HUDEP-2 (cell line): ENCODE measurements at regions not wholly inside any gene's neighbourhood (a gene's known extent, or its start where the extent isn't known, plus 50 kb on each side); places are given as distances from the start of the nearest gene placed in this dataset.

Experiments
- DNase-seq, 76 experiments: peaks; one replicate each; lab custom pipeline; 2025; ENCODE audit not compliant: unreplicated experiment in 76 of 76; lab: John Stamatoyannopoulos, UW

- no peak for DNase-seq
Observed at GRCh38 chr7:52287698-52288097, 747.7 kb upstream of the POM121L12 start.

GRCh38 chr7:52285689-52286088 is 749.7 kb upstream of the POM121L12 start:
- no peak for DNase-seq

- no peak for DNase-seq
Observed at GRCh38 chr7:52283335-52283734, 752.1 kb upstream of the POM121L12 start.

GRCh38 chr7:52273685-52274610 is 761.5 kb upstream of the POM121L12 start:
- DNase-seq, result no peak

- DNase-seq, result no peak
Observed at GRCh38 chr7:52271703-52272102, 763.7 kb upstream of the POM121L12 start.

DNA sequence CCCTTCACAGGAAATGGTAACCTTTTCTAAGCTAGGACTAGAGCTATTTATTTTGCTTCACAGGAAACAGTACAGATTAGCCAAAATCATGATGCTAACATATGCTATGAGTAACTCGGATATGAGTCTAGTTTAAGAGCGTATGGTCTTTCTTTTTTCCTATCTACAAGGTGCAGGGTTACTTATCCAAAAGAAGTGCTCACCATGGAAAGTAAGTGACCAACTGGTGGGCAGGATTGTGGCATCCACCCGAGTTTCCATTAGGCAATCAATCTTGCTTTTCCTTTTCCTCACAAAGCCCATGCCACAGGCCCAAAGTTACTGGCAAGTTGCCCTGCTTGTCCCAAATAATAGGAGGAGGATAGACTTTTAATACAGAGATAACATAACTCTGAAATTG is 765.1 kb upstream of the POM121L12 start:
- DNase-seq, result no peak

GRCh38 chr7:52269669-52270068 is 765.8 kb upstream of the POM121L12 start:
- no peak for DNase-seq

- no peak for DNase-seq
Observed at GRCh38 chr7:52261057-52261456, 774.4 kb upstream of the POM121L12 start.

GRCh38 chr7:52260046-52260665 is 775.3 kb upstream of the POM121L12 start:
- no peak for DNase-seq

- no peak for DNase-seq
Observed at GRCh38 chr7:52257890-52258289, 777.5 kb upstream of the POM121L12 start.

GRCh38 chr7:52254396-52255010 is 780.9 kb upstream of the POM121L12 start:
- no peak for DNase-seq

- DNase-seq, result no peak
Observed at GRCh38 chr7:52253953-52254352, 781.5 kb upstream of the POM121L12 start.

DNA sequence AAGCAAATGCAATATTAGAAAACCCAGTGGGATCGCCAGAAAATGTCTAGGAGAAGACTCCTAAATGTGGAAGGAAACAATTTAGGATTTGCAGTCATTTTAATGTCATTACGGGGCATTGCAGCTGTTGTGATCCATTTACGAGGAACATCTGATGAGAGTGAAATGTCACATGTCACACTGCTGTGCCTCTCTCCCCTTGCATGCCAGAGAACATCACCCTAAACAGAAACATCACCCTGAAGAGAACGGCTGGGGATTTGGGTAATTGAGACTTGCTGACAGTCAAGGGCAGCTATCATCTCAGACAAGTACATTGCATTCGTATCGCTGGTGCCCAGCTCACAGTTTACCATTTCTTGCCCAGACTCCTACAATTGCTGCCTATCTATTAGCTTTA is 785.7 kb upstream of the POM121L12 start:
- DNase-seq, result no peak

DNA sequence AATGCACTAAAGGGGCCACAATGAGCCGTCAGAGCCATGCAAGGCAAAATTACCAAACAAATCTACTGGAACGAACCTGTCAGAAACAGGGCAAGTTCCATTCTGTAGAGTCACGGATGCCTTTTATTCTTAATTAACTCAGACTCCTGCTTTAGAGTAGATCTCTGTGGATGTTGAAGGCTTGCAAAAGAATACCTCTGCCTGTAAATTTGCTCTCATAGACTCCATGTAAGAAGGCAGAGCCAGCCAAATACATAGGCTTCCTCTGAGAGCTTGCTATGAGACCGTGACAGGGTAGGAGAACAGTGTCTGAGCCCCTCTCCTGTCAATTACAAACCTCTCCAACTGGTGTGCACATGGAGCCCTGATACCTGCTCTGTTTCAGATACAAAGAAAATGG is 787.9 kb upstream of the POM121L12 start:
- no peak for DNase-seq

GRCh38 chr7:52243685-52244084 is 791.7 kb upstream of the POM121L12 start:
- no peak for DNase-seq

GRCh38 chr7:52233248-52233647 is 802.2 kb upstream of the POM121L12 start:
- DNase-seq, result no peak

- no peak for DNase-seq
Observed at GRCh38 chr7:52211930-52212329, 823.5 kb upstream of the POM121L12 start.

DNA sequence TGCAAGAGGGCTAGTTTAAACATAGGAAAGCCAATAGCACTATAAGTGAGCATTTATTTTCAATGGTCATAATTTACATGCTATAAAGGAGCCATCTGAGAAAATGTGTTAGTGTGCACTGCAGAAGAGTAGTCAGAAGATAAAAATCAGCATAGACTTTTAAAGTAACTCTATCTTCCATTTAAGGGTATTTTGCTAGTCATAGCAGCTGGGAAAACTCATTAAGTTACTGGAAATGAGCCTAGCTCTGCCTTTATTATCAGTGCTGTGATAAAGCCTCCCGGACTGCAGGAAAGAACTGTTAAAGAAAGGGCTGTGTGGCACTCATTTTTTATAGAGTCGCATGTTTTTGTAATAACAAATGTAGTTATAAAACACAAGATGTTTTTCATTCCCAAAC is 825.8 kb upstream of the POM121L12 start:
- no peak for DNase-seq

DNA sequence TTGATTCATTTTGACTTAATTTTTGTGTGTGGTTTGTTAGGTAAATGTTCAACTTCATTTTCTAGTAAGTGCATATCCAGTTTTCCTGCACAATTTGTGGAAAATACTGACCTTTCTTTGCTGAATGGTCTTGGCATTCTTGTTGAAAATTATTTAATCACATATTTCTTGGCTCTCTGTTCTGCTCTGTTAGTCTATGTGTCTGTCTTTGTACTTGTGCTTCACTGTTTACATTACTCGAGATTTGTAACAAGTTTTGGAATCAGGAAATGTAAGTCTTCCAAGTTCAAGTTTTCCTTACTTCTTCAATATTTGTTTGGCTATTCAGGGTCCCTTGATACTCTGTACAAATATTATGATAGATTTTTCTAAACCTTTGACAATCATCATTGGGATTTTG is 838.2 kb upstream of the POM121L12 start:
- DNase-seq, result no peak

- no peak for DNase-seq
Observed at GRCh38 chr7:52195664-52196063, 839.8 kb upstream of the POM121L12 start.

- no peak for DNase-seq
Observed at GRCh38 chr7:52189153-52189778, 846.2 kb upstream of the POM121L12 start.
